Thyroid gland (tissue), 4 donors: ENCODE measurements at regions not wholly inside any gene's neighbourhood (a gene's known extent, or its start where the extent isn't known, plus 50 kb on each side); places are given as distances from the start of the nearest gene placed in this dataset.
A peak's percentile ranks its signal among the peaks of the same experiment; 100 is the strongest.
"Not testable (repeated sequence)": the region's sequence is repeated elsewhere in the genome, so short reads cannot be mapped to it uniquely, and the experiment has no call there.

Experiments used
- POLR2A ChIP-seq, 2 donors: fragments of 450-650 bp; IDR thresholded peaks; one replicate each; pipeline ENCODE4 v1.6.1; 2017; ENCODE audit warnings: antibody characterized with exemption in 2 of 2, mild to moderate bottlenecking in 2 of 2, moderate library complexity in 1 of 2
- TF ChIP-seq, protein P1 (sequence below), 6 experiments: fragments of 200-600 bp in 3 of 6; fragments of 450-650 bp in 3 of 6; sonication (generic) in 3 of 6; IDR thresholded peaks; one replicate each; pipeline ENCODE4 v1.5.1; 2016 to 2019; ENCODE audit warnings: antibody characterized with exemption in 6 of 6, mild to moderate bottlenecking in 2 of 6, inconsistent platforms in 1 of 6, moderate library complexity in 1 of 6

DNA sequence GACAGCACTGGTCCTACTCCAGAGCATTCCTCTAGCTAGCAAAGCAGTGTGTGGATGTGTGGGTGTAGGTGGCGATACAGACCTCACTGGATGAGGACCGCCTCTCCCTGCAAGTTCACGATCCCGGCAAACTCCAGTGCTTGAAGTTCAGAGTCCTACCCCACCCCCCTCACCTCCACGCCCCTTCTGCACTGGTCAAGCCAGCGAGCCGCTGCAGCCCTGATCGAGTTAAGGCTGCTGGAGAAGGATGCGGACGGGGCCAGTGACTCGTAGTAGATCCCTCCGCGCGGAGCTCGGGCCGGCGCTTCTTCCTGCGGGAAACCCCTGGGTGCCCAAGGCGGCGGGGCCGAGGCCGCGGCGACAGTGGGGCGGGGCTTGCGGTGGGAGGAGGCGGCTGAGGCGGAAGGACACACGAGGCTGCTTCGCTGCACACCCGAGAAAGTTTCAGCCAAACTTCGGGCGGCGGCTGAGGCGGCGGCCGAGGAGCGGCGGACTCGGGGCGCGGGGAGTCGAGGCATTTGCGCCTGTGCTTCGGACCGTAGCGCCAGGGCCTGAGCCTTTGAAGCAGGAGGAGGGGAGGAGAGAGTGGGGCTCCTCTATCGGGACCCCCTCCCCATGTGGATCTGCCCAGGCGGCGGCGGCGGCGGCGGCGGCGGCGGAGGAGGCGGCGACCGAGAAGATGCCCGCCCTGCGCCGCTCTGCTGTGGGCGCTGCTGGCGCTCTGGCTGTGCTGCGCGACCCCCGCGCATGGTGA lies 84.5 kb upstream of the NBPF19 start:
- TF ChIP-seq, protein P1, sequence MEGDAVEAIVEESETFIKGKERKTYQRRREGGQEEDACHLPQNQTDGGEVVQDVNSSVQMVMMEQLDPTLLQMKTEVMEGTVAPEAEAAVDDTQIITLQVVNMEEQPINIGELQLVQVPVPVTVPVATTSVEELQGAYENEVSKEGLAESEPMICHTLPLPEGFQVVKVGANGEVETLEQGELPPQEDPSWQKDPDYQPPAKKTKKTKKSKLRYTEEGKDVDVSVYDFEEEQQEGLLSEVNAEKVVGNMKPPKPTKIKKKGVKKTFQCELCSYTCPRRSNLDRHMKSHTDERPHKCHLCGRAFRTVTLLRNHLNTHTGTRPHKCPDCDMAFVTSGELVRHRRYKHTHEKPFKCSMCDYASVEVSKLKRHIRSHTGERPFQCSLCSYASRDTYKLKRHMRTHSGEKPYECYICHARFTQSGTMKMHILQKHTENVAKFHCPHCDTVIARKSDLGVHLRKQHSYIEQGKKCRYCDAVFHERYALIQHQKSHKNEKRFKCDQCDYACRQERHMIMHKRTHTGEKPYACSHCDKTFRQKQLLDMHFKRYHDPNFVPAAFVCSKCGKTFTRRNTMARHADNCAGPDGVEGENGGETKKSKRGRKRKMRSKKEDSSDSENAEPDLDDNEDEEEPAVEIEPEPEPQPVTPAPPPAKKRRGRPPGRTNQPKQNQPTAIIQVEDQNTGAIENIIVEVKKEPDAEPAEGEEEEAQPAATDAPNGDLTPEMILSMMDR (IDR thresholded peaks at IDR 0.05): not testable (repeated sequence)
- peak; percentile 48 to 81 for TF ChIP-seq POLR2A (IDR thresholded peaks at IDR 0.05)
